ENCODE measurements at regions not wholly inside any gene's neighbourhood (a gene's known extent, or its start where the extent isn't known, plus 50 kb on each side); places are given as distances from the start of the nearest gene placed in this dataset.

GRCh38 chr5:28544501-28544900 is 1506.1 kb upstream of the CDH9 start:
- Histone ChIP-seq H3K27ac (ENCODE audit: insufficient read depth, low read length) (no peak overlapping the region), H3K9me3 (ENCODE audit: control insufficient read depth, insufficient read depth, low read depth, low read length) (no peaks in the 10 kb centered on the region), H3K4me3 (replicated peaks in 1 of 4; ENCODE audit: control extremely low read depth in 1 of 4, insufficient read depth in 1 of 4, low read depth in 3 of 4, low read length in 4 of 4) (no peak overlapping the region), H3K9ac (ENCODE audit: insufficient read depth, low read length) (no peak overlapping the region), H3K4me2 (ENCODE audit: extremely low read depth, insufficient read depth, low read length) (no peak overlapping the region), H2AFZ (ENCODE audit: low read length) (no peak overlapping the region), H4K20me1 (ENCODE audit: control insufficient read depth, extremely low read depth, insufficient read depth, low read length) (no peaks in the 10 kb centered on the region), H3K4me1 (ENCODE audit: control insufficient read depth, extremely low read depth, insufficient read depth, low read length) (no peaks in the 10 kb centered on the region), H3K27me3 (ENCODE audit: control insufficient read depth, insufficient read depth, low read length) (no peaks in the 10 kb centered on the region), H3K36me3 (ENCODE audit: control insufficient read depth, insufficient read depth, low read length) (no peaks in the 10 kb centered on the region), H3K79me2 (ENCODE audit: control insufficient read depth, insufficient read depth, low read length) (no peaks in the 10 kb centered on the region)
- DNase-seq (ENCODE audit: low read depth in 2 of 2): no peak
- no peak for TF ChIP-seq CTCF (conservative IDR thresholded peaks at IDR 0.05 in 1 of 2, IDR thresholded peaks at IDR 0.05 in 1 of 2; ENCODE audit: low read depth in 1 of 2, low read length in 2 of 2)

GRCh38 chr5:28543473-28544098 is 1505.2 kb upstream of the CDH9 start:
- Histone ChIP-seq H3K36me3 (ENCODE audit: control insufficient read depth, insufficient read depth, low read length) (no peaks in the 10 kb centered on the region), H3K27ac (ENCODE audit: insufficient read depth, low read length) (no peak overlapping the region), H3K27me3 (ENCODE audit: control insufficient read depth, insufficient read depth, low read length) (no peaks in the 10 kb centered on the region), H3K4me1 (ENCODE audit: control insufficient read depth, extremely low read depth, insufficient read depth, low read length) (no peaks in the 10 kb centered on the region), H3K79me2 (ENCODE audit: control insufficient read depth, insufficient read depth, low read length) (no peaks in the 10 kb centered on the region), H4K20me1 (ENCODE audit: control insufficient read depth, extremely low read depth, insufficient read depth, low read length) (no peaks in the 10 kb centered on the region), H2AFZ (ENCODE audit: low read length) (no peak overlapping the region), H3K4me2 (ENCODE audit: extremely low read depth, insufficient read depth, low read length) (no peak overlapping the region), H3K4me3 (replicated peaks in 1 of 4; ENCODE audit: control extremely low read depth in 1 of 4, insufficient read depth in 1 of 4, low read depth in 3 of 4, low read length in 4 of 4) (no peak overlapping the region), H3K9ac (ENCODE audit: insufficient read depth, low read length) (no peak overlapping the region), H3K9me3 (ENCODE audit: control insufficient read depth, insufficient read depth, low read depth, low read length) (no peaks in the 10 kb centered on the region)
- DNase-seq (ENCODE audit: low read depth in 2 of 2): peak in 1 of 2 donors; percentile 10
- no peak for TF ChIP-seq CTCF (conservative IDR thresholded peaks at IDR 0.05 in 1 of 2, IDR thresholded peaks at IDR 0.05 in 1 of 2; ENCODE audit: low read depth in 1 of 2, low read length in 2 of 2)

DNA sequence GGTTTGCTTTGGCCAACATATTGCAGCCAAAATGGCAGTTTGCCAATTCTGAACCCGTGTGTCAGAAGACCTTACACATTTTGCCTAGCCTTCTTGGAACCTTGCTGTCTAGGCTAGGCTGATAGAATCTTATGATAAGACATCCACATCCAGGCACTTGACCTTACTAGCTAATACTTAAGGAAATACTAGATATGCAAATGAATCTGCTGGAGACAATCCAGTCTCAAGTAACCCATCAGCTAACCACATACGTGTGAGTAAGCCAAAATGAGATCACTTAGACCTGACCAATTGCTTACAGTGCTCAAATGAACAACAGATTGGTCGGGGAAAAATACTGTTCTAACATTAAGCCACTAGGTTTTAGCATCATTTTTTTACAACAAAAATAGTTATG is 1504.6 kb upstream of the CDH9 start:
- Histone ChIP-seq H4K20me1 (ENCODE audit: control insufficient read depth, extremely low read depth, insufficient read depth, low read length) (no peaks in the 10 kb centered on the region), H2AFZ (ENCODE audit: low read length) (no peak overlapping the region), H3K9me3 (ENCODE audit: control insufficient read depth, insufficient read depth, low read depth, low read length) (no peaks in the 10 kb centered on the region), H3K9ac (ENCODE audit: insufficient read depth, low read length) (no peak overlapping the region), H3K4me2 (ENCODE audit: extremely low read depth, insufficient read depth, low read length) (no peak overlapping the region), H3K27me3 (ENCODE audit: control insufficient read depth, insufficient read depth, low read length) (no peaks in the 10 kb centered on the region), H3K79me2 (ENCODE audit: control insufficient read depth, insufficient read depth, low read length) (no peaks in the 10 kb centered on the region), H3K4me1 (ENCODE audit: control insufficient read depth, extremely low read depth, insufficient read depth, low read length) (no peaks in the 10 kb centered on the region), H3K36me3 (ENCODE audit: control insufficient read depth, insufficient read depth, low read length) (no peaks in the 10 kb centered on the region), H3K27ac (ENCODE audit: insufficient read depth, low read length) (no peak overlapping the region), H3K4me3 (replicated peaks in 1 of 4; ENCODE audit: control extremely low read depth in 1 of 4, insufficient read depth in 1 of 4, low read depth in 3 of 4, low read length in 4 of 4) (no peak overlapping the region)
- TF ChIP-seq EZH2 (IDR thresholded peaks at IDR 0.05; ENCODE audit: low read length, missing control alignments) (no peak), CTCF (conservative IDR thresholded peaks at IDR 0.05 in 1 of 2, IDR thresholded peaks at IDR 0.05 in 1 of 2; ENCODE audit: low read depth in 1 of 2, low read length in 2 of 2) (no peak)
- DNase-seq (ENCODE audit: low read depth in 2 of 2): peak; percentile 32 to 98

Data from fibroblast of lung (primary cell).